Endothelial cell of umbilical vein (primary cell): ENCODE measurements at regions not wholly inside any gene's neighbourhood (a gene's known extent, or its start where the extent isn't known, plus 50 kb on each side); places are given as distances from the start of the nearest gene placed in this dataset.

ENCODE experiments used
- BruUV-seq: library from RNA; stranded (reverse); fragments of 400-500 nt; replicated peaks from 2 replicates; lab custom pipeline; 2021; lab: Mats Ljungman, UMichigan
- CTCF ChIA-PET: fragments of 300-600, 350-600 bp; sonication (Branson Sonifier 250); formaldehyde crosslinking; loops from one replicate; lab custom pipeline; 2021; ENCODE audit warnings: antibody characterized with exemption, inconsistent platforms; lab: Charles Lee
- POLR2A ChIA-PET: fragments of 300-600, 350-600 bp; sonication (Branson Sonifier 250); formaldehyde crosslinking; loops from one replicate; lab custom pipeline; 2021; ENCODE audit warnings: antibody characterized with exemption, inconsistent platforms; lab: Charles Lee
- DNase-seq: peaks from one replicate; pipeline ENCODE4 v3.0.0-alpha.2; 2011; ENCODE audit warnings: low read depth, low spot score
- FAIRE-seq: peaks from 2 replicates; lab custom pipeline; 2011; peaks lifted over from hg19 to GRCh38; lab: Jason Lieb, UNC
- H2AFZ ChIP-seq: 2 replicates; pipeline ENCODE4 v1.6.0; 2012; ENCODE audit warnings: low read depth, low read length, control low read depth, inconsistent platforms
- H3K27ac ChIP-seq: 2 replicates; pipeline ENCODE4 v1.5.1; 2011; ENCODE audit warnings: low read depth, mild to moderate bottlenecking, control low read depth, low read length, moderate library complexity; ENCODE audit not compliant: insufficient read depth
- H3K27me3 ChIP-seq, 2 experiments: 2 replicates each; pipeline versions ENCODE4 v1.6.0 to v1.6.1; 2011; ENCODE audit warnings: low read length in 2 of 2, mixed read lengths in 1 of 2; ENCODE audit not compliant: control insufficient read depth in 2 of 2, insufficient read depth in 2 of 2
- H3K36me3 ChIP-seq, 2 experiments: 2 replicates in 1 of 2; 3 replicates in 1 of 2; pipeline ENCODE4 v1.5.1; 2011; ENCODE audit warnings: low read length in 2 of 2, mild to moderate bottlenecking in 1 of 2, moderate library complexity in 1 of 2; ENCODE audit not compliant: control insufficient read depth in 2 of 2, insufficient read depth in 2 of 2; ENCODE audit errors: extremely low read depth in 1 of 2
- H3K4me1 ChIP-seq: 3 replicates; pipeline ENCODE4 v1.5.1; 2011; ENCODE audit warnings: mild to moderate bottlenecking, low read length; ENCODE audit not compliant: control insufficient read depth, insufficient read depth; ENCODE audit errors: extremely low read depth
- H3K4me2 ChIP-seq: 2 replicates; pipeline ENCODE4 v1.6.1; 2011; ENCODE audit warnings: low read length, control low read depth, mixed read lengths; ENCODE audit not compliant: insufficient read depth
- H3K4me3 ChIP-seq, 3 experiments: fragments of 200-600 bp in 1 of 3; sonication (generic), shearing (Covaris generic) in 1 of 3; replicated peaks in 1 of 3; 2 replicates each; pipeline ENCODE4 v1.5.1; 2011 to 2016; ENCODE audit warnings: control low read depth in 3 of 3, low read length in 3 of 3, mild to moderate bottlenecking in 2 of 3, inconsistent platforms in 1 of 3, low read depth in 1 of 3, moderate library complexity in 1 of 3; ENCODE audit not compliant: insufficient read depth in 1 of 3
- H3K79me2 ChIP-seq: 2 replicates; pipeline ENCODE4 v1.6.0; 2012; ENCODE audit warnings: low read length, inconsistent platforms; ENCODE audit not compliant: control insufficient read depth, insufficient read depth
- H3K9ac ChIP-seq: replicated peaks from 2 replicates; pipeline ENCODE3; 2011; ENCODE audit warnings: low read length, control low read depth; ENCODE audit not compliant: insufficient read depth; ENCODE audit errors: extremely low read depth
- H3K9me1 ChIP-seq: replicated peaks from 3 replicates; pipeline ENCODE4 v1.6.0; 2011; ENCODE audit warnings: mild to moderate bottlenecking, low read length; ENCODE audit not compliant: control insufficient read depth, insufficient read depth; ENCODE audit errors: extremely low read depth
- H3K9me3 ChIP-seq: replicated peaks from 2 replicates; pipeline ENCODE4 v1.5.1; 2012; ENCODE audit warnings: low read length, inconsistent platforms; ENCODE audit not compliant: control insufficient read depth, insufficient read depth
- H4K20me1 ChIP-seq: replicated peaks from 2 replicates; pipeline ENCODE3; 2011; ENCODE audit warnings: mild to moderate bottlenecking, low read length; ENCODE audit not compliant: control insufficient read depth, insufficient read depth; ENCODE audit errors: extremely low read depth
- EZH2 ChIP-seq: IDR thresholded peaks from 2 replicates; pipeline ENCODE4 v1.6.1; 2012; ENCODE audit warnings: borderline replicate concordance, low read depth, mild to moderate bottlenecking, moderate library complexity, low read length, inconsistent platforms; ENCODE audit not compliant: severe bottlenecking
- FOS ChIP-seq: IDR thresholded peaks from 2 replicates; pipeline ENCODE4 v1.6.1; 2011; ENCODE audit warnings: mild to moderate bottlenecking, low read length, moderate library complexity, borderline replicate concordance; ENCODE audit not compliant: insufficient read depth
- GATA2 ChIP-seq: IDR thresholded peaks from 2 replicates; pipeline ENCODE4 v1.7.0; 2011; ENCODE audit warnings: low read depth, mild to moderate bottlenecking, moderate library complexity, mixed read lengths, low read length; ENCODE audit not compliant: insufficient read length, insufficient read depth
- JUN ChIP-seq: IDR thresholded peaks from 2 replicates; pipeline ENCODE4 v1.6.1; 2011; ENCODE audit warnings: borderline replicate concordance, low read depth; ENCODE audit not compliant: insufficient read length, insufficient read depth
- MAX ChIP-seq: IDR thresholded peaks from 2 replicates; pipeline ENCODE4 v1.6.1; 2011; ENCODE audit not compliant: insufficient read depth, insufficient read length
- MYC ChIP-seq: IDR thresholded peaks from one replicate; pipeline ENCODE4 v1.6.1; 2011; ENCODE audit warnings: mild to moderate bottlenecking, low read depth, low read length
- POLR2A ChIP-seq: IDR thresholded peaks from 2 replicates; pipeline ENCODE4 v1.6.1; 2012; ENCODE audit warnings: low read depth, mild to moderate bottlenecking, control low read depth, low read length
- POLR2AphosphoS5 ChIP-seq: IDR thresholded peaks from 2 replicates; pipeline ENCODE4 v1.6.1; 2012; ENCODE audit warnings: low read depth, mild to moderate bottlenecking, control low read depth, low read length, moderate library complexity; ENCODE audit not compliant: insufficient read depth
- dilution Hi-C: fragments of 300-500 bp; cut with MboI; formaldehyde crosslinking; loops from one replicate; pipeline ENCODE4 v1.15.0; 2019; ENCODE audit warnings: low sequenced_read_pairs; ENCODE audit not compliant: extremely low pct_ligation_motif_present
- intact Hi-C: fragments of 100-400 bp; cut with micrococcal nuclease; formaldehyde crosslinking; loops from one replicate; pipeline ENCODE4 v1.10.0; 2022
- TF ChIP-seq, protein P1 (sequence below), 2 donors: IDR thresholded peaks; 1 replicate in 1 of 2; 2 replicates in 1 of 2; pipeline ENCODE4 v1.5.1; 2011; ENCODE audit warnings: low read length in 2 of 2, mild to moderate bottlenecking in 2 of 2, moderate library complexity in 2 of 2, control low read depth in 1 of 2, inconsistent platforms in 1 of 2, low read depth in 1 of 2; ENCODE audit not compliant: insufficient read depth in 1 of 2; ENCODE audit errors: extremely low read depth in 1 of 2

DNA sequence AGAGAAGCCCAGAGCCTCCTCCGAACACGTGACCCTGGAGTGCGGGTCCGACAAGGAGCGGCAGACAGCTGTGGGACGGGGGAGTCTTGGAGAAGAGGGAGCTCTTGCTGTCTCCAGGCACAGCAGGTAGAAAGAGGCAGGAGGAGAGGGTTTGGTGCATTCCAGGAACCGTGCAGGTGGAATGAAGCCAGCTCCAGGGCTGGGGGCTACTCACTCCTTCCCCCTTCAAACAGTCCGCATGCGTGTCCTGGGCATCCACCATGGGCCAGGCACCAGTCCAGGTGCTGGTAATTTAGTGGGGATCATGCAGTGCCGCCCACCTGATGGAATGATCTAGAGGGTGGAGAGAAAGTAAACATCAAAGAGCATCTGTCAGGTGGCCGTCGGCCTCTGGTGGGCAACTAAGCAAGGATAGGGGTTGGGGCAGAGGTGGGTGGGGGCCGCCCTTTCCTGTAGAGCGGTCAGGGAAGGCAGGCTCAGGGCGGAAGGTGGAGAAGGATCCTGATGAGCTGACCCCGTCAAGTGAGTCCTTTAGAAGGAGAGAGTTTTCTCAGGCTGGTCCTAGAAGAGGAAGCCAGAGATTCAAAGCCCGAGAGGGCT is 850.0 kb downstream of the TBC1D22A start:
- CTCF ChIA-PET = no interaction called here
- no peak for FAIRE-seq
- H3K27me3 ChIP-seq = no peaks in the 10 kb centered on the region
- no peak overlapping the region for H3K4me2 ChIP-seq
- no peaks in the 10 kb centered on the region for H3K36me3 ChIP-seq
- no peaks in the 10 kb centered on the region for H3K79me2 ChIP-seq
- no peak overlapping the region for H2AFZ ChIP-seq
- no peaks in the 10 kb centered on the region for H3K9me1 ChIP-seq
- dilution Hi-C loops (no loop called here), intact Hi-C loops (no loop called here)
- H3K4me1 ChIP-seq = no peaks in the 10 kb centered on the region
- POLR2A ChIA-PET = no interaction called here
- H3K9me3 ChIP-seq = peaks cover 4% of the 10 kb centered on the region
- no peak overlapping the region for H3K27ac ChIP-seq
- H3K9ac ChIP-seq = no peak overlapping the region
- H4K20me1 ChIP-seq = no peaks in the 10 kb centered on the region
- H3K4me3 ChIP-seq = no peak overlapping the region
- TF ChIP-seq JUN (no peak), MYC (no peak), MAX (no peak), POLR2AphosphoS5 (no peak)
- BruUV-seq = no TSS peak
- DNase-seq = no peak

DNA sequence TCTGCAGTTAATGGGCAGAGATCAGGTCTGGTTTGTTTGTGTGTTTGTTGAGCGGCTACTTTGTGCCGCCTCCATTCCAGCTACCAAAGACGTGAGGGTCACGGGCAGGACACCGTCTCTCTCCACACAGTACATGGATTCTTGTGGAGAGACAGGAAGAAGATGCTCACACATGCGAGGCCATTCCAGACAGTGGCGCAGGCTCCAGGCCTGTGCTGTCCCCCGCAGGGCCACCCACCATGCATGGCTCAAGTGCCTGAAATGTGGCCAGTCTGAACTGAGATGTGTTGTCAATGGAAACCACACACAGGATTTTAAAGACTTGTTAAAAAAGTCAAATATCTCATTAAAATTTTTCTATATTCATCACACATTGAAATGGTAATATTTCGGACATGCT is 848.3 kb downstream of the TBC1D22A start:
- no peak overlapping the region for H2AFZ ChIP-seq
- H3K4me1 ChIP-seq = no peaks in the 10 kb centered on the region
- no peak overlapping the region for H3K4me2 ChIP-seq
- H3K9me3 ChIP-seq = peaks cover 7% of the 10 kb centered on the region
- TF ChIP-seq POLR2A (no peak), FOS (no peak), MYC (no peak), MAX (no peak), GATA2 (no peak), JUN (no peak), EZH2 (no peak), POLR2AphosphoS5 (no peak)
- TF ChIP-seq, protein P1, sequence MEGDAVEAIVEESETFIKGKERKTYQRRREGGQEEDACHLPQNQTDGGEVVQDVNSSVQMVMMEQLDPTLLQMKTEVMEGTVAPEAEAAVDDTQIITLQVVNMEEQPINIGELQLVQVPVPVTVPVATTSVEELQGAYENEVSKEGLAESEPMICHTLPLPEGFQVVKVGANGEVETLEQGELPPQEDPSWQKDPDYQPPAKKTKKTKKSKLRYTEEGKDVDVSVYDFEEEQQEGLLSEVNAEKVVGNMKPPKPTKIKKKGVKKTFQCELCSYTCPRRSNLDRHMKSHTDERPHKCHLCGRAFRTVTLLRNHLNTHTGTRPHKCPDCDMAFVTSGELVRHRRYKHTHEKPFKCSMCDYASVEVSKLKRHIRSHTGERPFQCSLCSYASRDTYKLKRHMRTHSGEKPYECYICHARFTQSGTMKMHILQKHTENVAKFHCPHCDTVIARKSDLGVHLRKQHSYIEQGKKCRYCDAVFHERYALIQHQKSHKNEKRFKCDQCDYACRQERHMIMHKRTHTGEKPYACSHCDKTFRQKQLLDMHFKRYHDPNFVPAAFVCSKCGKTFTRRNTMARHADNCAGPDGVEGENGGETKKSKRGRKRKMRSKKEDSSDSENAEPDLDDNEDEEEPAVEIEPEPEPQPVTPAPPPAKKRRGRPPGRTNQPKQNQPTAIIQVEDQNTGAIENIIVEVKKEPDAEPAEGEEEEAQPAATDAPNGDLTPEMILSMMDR (IDR thresholded peaks at IDR 0.05; ENCODE audit: extremely low read depth in 1 of 2, insufficient read depth in 1 of 2, low read depth in 1 of 2, low read length in 2 of 2) = no peak
- CTCF ChIA-PET = no interaction called here
- no peak overlapping the region for H3K4me3 ChIP-seq
- FAIRE-seq (no peak), DNase-seq (no peak)
- intact Hi-C loops (no loop called here), dilution Hi-C loops (no loop called here)
- no peaks in the 10 kb centered on the region for H3K9me1 ChIP-seq
- no peak overlapping the region for H3K27ac ChIP-seq
- H3K36me3 ChIP-seq = no peaks in the 10 kb centered on the region
- H3K9ac ChIP-seq = no peak overlapping the region
- H4K20me1 ChIP-seq = no peaks in the 10 kb centered on the region
- POLR2A ChIA-PET = no interaction called here
- H3K27me3 ChIP-seq = no peaks in the 10 kb centered on the region
- BruUV-seq = no TSS peak
- no peaks in the 10 kb centered on the region for H3K79me2 ChIP-seq
